HepG2 (cell line): ENCODE measurements at regions not wholly inside any gene's neighbourhood (a gene's known extent, or its start where the extent isn't known, plus 50 kb on each side); places are given as distances from the start of the nearest gene placed in this dataset.

Experiments
- KAT2B ChIP-seq: fragments of 150-350 bp; IDR thresholded peaks from 2 replicates; pipeline ENCODE4 v1.6.1; 2014; ENCODE audit warnings: low read depth, low read length, borderline replicate concordance
- MAF1 ChIP-seq: sonication (generic); formaldehyde crosslinking; IDR thresholded peaks from 2 replicates; pipeline ENCODE4 v1.5.0; 2020; ENCODE audit warnings: missing genetic modification reagents, borderline replicate concordance
- MYC ChIP-seq: sonication (generic); formaldehyde crosslinking; IDR thresholded peaks from 2 replicates; pipeline ENCODE4 v1.9.0; 2021; ENCODE audit warnings: missing genetic modification reagents, borderline replicate concordance
- SMAD9 ChIP-seq: sonication (generic); formaldehyde crosslinking; IDR thresholded peaks from 2 replicates; pipeline ENCODE4 v1.5.1; 2020; ENCODE audit warnings: mild to moderate bottlenecking, missing genetic modification reagents
- SSRP1 ChIP-seq: IDR thresholded peaks from 2 replicates; pipeline ENCODE4 v1.6.1; 2016; ENCODE audit warnings: control low read depth
- THYN1 ChIP-seq: sonication (generic); formaldehyde crosslinking; IDR thresholded peaks from 2 replicates; pipeline ENCODE4 v1.8.1; 2023; ENCODE audit warnings: low read depth, mild to moderate bottlenecking, moderate library complexity, missing genetic modification reagents, borderline replicate concordance
- ZNF207 ChIP-seq: fragments of 450-650 bp; IDR thresholded peaks from 2 replicates; pipeline ENCODE4 v1.6.1; 2016; ENCODE audit warnings: antibody characterized with exemption, borderline replicate concordance
- ZNF558 ChIP-seq: sonication (generic); formaldehyde crosslinking; IDR thresholded peaks from 2 replicates; pipeline ENCODE4 v1.9.0; 2022; ENCODE audit warnings: mild to moderate bottlenecking, missing genetic modification reagents, borderline replicate concordance
- TF ChIP-seq, protein P1 (sequence below): sonication (generic); formaldehyde crosslinking; IDR thresholded peaks from 2 replicates; pipeline ENCODE4 v1.5.0; 2020; ENCODE audit warnings: mild to moderate bottlenecking, missing genetic modification reagents, moderate library complexity

DNA sequence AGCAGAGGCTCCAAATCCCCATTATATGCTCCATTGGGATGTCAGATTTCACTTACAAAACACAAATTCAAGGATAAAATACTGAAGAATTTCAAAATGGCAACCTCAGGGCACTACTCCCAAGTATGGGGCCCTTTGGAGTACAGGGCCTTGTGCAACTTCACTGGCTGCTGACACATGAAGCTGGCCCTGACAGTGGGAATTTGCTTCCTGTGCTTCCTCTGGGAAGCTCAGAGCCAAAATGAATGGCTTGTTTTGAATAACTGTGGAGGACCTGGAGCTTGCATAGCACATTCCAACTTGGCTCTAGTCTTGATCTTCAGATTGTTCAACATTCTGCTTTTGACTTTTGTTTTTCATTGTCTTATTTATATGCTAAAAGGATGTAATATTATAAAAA is 52.3 kb upstream of the HNF1B start:
- TF ChIP-seq MAF1 (CRISPR knock-in tag) (no peak), MYC (CRISPR knock-in tag) (no peak), THYN1 (no peak), SMAD9 (no peak), KAT2B (no peak), ZNF558 (no peak), ZNF207 (no peak), SSRP1 (CRISPR knock-in tag) (no peak)
- TF ChIP-seq, protein P1, sequence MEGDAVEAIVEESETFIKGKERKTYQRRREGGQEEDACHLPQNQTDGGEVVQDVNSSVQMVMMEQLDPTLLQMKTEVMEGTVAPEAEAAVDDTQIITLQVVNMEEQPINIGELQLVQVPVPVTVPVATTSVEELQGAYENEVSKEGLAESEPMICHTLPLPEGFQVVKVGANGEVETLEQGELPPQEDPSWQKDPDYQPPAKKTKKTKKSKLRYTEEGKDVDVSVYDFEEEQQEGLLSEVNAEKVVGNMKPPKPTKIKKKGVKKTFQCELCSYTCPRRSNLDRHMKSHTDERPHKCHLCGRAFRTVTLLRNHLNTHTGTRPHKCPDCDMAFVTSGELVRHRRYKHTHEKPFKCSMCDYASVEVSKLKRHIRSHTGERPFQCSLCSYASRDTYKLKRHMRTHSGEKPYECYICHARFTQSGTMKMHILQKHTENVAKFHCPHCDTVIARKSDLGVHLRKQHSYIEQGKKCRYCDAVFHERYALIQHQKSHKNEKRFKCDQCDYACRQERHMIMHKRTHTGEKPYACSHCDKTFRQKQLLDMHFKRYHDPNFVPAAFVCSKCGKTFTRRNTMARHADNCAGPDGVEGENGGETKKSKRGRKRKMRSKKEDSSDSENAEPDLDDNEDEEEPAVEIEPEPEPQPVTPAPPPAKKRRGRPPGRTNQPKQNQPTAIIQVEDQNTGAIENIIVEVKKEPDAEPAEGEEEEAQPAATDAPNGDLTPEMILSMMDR (CRISPR knock-in tag), result no peak
